Transverse colon (tissue), 4 donors: ENCODE measurements at regions not wholly inside any gene's neighbourhood (a gene's known extent, or its start where the extent isn't known, plus 50 kb on each side); places are given as distances from the start of the nearest gene placed in this dataset.

Source experiments
- DNase-seq: peaks from one replicate; pipeline ENCODE4 v3.0.0-alpha.2; 2019
- H3K27ac ChIP-seq, 4 donors: fragments of 200-600 bp; sonication (generic); 2 replicates each; pipeline ENCODE4 v1.5.1; 2016 to 2018; ENCODE audit warnings: inconsistent platforms in 4 of 4
- H3K27me3 ChIP-seq: fragments of 200-600 bp; sonication (generic); 2 replicates; pipeline ENCODE4 v1.5.1; 2017; ENCODE audit warnings: inconsistent platforms
- H3K36me3 ChIP-seq, 4 donors: fragments of 200-600 bp; sonication (generic); 2 replicates each; pipeline ENCODE4 v1.5.1; 2017 to 2019; ENCODE audit warnings: inconsistent platforms in 4 of 4
- H3K4me1 ChIP-seq, 4 donors: fragments of 200-600 bp; sonication (generic); 2 replicates each; pipeline ENCODE4 v1.5.1; 2017 to 2020; ENCODE audit warnings: inconsistent platforms in 4 of 4
- H3K4me3 ChIP-seq, 4 donors: fragments of 200-600 bp; sonication (generic); 1 replicate in 1 of 4; 2 replicates in 3 of 4; pipeline versions ENCODE4 v1.5.1 to v1.6.1; 2017 to 2019; ENCODE audit warnings: inconsistent platforms in 4 of 4
- H3K9me3 ChIP-seq, 2 donors: fragments of 200-600 bp; sonication (generic); 2 replicates each; pipeline ENCODE4 v1.5.1; 2017 to 2019; ENCODE audit warnings: inconsistent platforms in 2 of 2
- CTCF ChIP-seq, 5 experiments: fragments of 200-600 bp in 3 of 5; fragments of 450-650 bp in 2 of 5; sonication (generic) in 3 of 5; IDR thresholded peaks; 1 replicate in 2 of 5; 2 replicates in 3 of 5; pipeline ENCODE4 v1.5.1; 2016 to 2017; ENCODE audit warnings: antibody characterized with exemption in 5 of 5, inconsistent platforms in 3 of 5, mild to moderate bottlenecking in 2 of 5, moderate library complexity in 1 of 5
- EP300 ChIP-seq: sonication (generic); formaldehyde crosslinking; IDR thresholded peaks from one replicate; pipeline ENCODE4 v1.6.1; 2017; ENCODE audit warnings: antibody characterized with exemption, low read depth
- POLR2A ChIP-seq: fragments of 450-650 bp; IDR thresholded peaks from one replicate; pipeline ENCODE4 v1.6.1; 2016; ENCODE audit warnings: antibody characterized with exemption, mild to moderate bottlenecking, moderate library complexity
- POLR2AphosphoS5 ChIP-seq, 3 donors: sonication (generic); formaldehyde crosslinking; IDR thresholded peaks; one replicate each; pipeline ENCODE4 v1.6.1; 2016; ENCODE audit warnings: antibody characterized with exemption in 3 of 3
- WGBS, 2 donors: methylation state at CpG; one replicate each; pipeline ENCODE4 v1.1.5; 2018; ENCODE audit warnings: low coverage in 1 of 2; 5-methylcytosine and 5-hydroxymethylcytosine counted together
- in situ Hi-C, 4 donors: fragments of 200-750 bp; cut with MboI; loops; one replicate each; pipeline versions ENCODE4 v1.15.0 to v1.15.1; 2017; ENCODE audit warnings: low sequenced_read_pairs in 3 of 4, low pct_ligation_motif_present in 1 of 4, low pct_unique_long_range_greater_than_20kb in 1 of 4
- intact Hi-C: fragments of 100-400 bp; cut with DNase I; formaldehyde crosslinking; loops from one replicate; pipeline ENCODE4 v1.15.1; 2023; ENCODE audit warnings: low total_unique reads

- in situ Hi-C loops = no loop called here
- Histone ChIP-seq H3K9me3 (no peaks in the 10 kb centered on the region), H3K27me3 (no peaks in the 10 kb centered on the region), H3K4me3 (no peak overlapping the region), H3K27ac (peak overlapping the region; percentile 22 to 40 (median 32)), H3K4me1 (peaks cover 7 to 21% (median 14%) of the 10 kb centered on the region in 4 donors), H3K36me3 (no peaks in the 10 kb centered on the region)
- 23 to 40% methylated on average over 1 to 3 of the region's 3 CpGs for WGBS, 2 donors
- intact Hi-C loops = no loop called here
- DNase-seq = peak; percentile 16
- TF ChIP-seq EP300 = no peak
- no peak for TF ChIP-seq CTCF (IDR thresholded peaks at IDR 0.05)
- TF ChIP-seq POLR2AphosphoS5 (IDR thresholded peaks at IDR 0.05) = no peak
- TF ChIP-seq POLR2A = no peak
Measured at GRCh38 chr13:24038841-24039330, 121.6 kb upstream of the SPATA13 start.

GRCh38 chr13:24039621-24040475 is 120.7 kb upstream of the SPATA13 start:
- 53 to 85% methylated on average over 2 to 7 of the region's 7 CpGs for WGBS, 2 donors
- Histone ChIP-seq H3K36me3 (no peaks in the 10 kb centered on the region), H3K4me1 (peaks cover 7 to 15% (median 14%) of the 10 kb centered on the region in 4 donors), H3K27me3 (no peaks in the 10 kb centered on the region), H3K9me3 (no peaks in the 10 kb centered on the region), H3K27ac (no peak overlapping the region), H3K4me3 (no peak overlapping the region)
- DNase-seq = no peak
- TF ChIP-seq CTCF (IDR thresholded peaks at IDR 0.05) (no peak), POLR2AphosphoS5 (IDR thresholded peaks at IDR 0.05) (no peak), EP300 (no peak), POLR2A (no peak)
- in situ Hi-C loops = no loop called here
- intact Hi-C loops = no loop called here

GRCh38 chr13:24040835-24041234 is 119.7 kb upstream of the SPATA13 start:
- in situ Hi-C loops (no loop called here), intact Hi-C loops (no loop called here)
- H3K27ac ChIP-seq = no peak overlapping the region
- 82 to 83% methylated on average over 1 to 3 of the region's 3 CpGs for WGBS, 2 donors
- H3K4me1 ChIP-seq = peaks cover 7 to 15% (median 14%) of the 10 kb centered on the region in 4 donors
- H3K9me3 ChIP-seq = no peaks in the 10 kb centered on the region
- TF ChIP-seq POLR2A (no peak), EP300 (no peak), POLR2AphosphoS5 (IDR thresholded peaks at IDR 0.05) (no peak), CTCF (IDR thresholded peaks at IDR 0.05) (no peak)
- no peak overlapping the region for H3K4me3 ChIP-seq
- no peak for DNase-seq
- H3K36me3 ChIP-seq = no peaks in the 10 kb centered on the region
- no peaks in the 10 kb centered on the region for H3K27me3 ChIP-seq

GRCh38 chr13:24041651-24042225 is 118.8 kb upstream of the SPATA13 start:
- no peak overlapping the region for H3K27ac ChIP-seq
- in situ Hi-C loops = no loop called here
- no peak overlapping the region for H3K4me3 ChIP-seq
- no peak for TF ChIP-seq EP300
- no peak for TF ChIP-seq CTCF (IDR thresholded peaks at IDR 0.05)
- no peak for TF ChIP-seq POLR2A
- no peak for TF ChIP-seq POLR2AphosphoS5 (IDR thresholded peaks at IDR 0.05)
- peaks cover 0 to 1% of the 10 kb centered on the region in 2 donors for H3K9me3 ChIP-seq
- intact Hi-C loops = no loop called here
- H3K4me1 ChIP-seq = peaks cover 7 to 15% (median 14%) of the 10 kb centered on the region in 4 donors
- no peaks in the 10 kb centered on the region for H3K27me3 ChIP-seq
- 36 to 57% methylated on average over 6 to 13 of the region's 13 CpGs for WGBS, 2 donors
- no peak for DNase-seq
- no peaks in the 10 kb centered on the region for H3K36me3 ChIP-seq
